ENCODE measurements at regions not wholly inside any gene's neighbourhood (a gene's known extent, or its start where the extent isn't known, plus 50 kb on each side); places are given as distances from the start of the nearest gene placed in this dataset.

DNA sequence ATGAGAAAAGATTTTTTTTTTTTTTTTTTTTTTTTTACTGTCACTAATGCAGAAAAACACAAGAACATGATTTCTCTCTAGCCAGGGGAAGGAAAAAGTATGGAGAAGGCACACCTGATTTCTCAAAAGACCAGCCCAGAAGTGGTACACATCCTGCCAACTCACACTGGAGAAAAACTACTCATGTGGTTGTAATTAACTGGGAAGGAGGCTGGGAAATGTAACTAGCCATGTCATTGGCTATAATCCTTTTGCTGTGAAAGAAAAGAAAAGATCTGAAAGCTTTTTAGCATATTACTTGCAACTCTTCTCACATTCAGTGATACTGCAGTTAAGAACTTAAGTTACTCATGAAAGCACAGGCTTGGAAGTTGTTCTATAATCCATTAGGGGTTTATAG lies 195.9 kb upstream of the PMFBP1 start:
- TF ChIP-seq, protein P1, sequence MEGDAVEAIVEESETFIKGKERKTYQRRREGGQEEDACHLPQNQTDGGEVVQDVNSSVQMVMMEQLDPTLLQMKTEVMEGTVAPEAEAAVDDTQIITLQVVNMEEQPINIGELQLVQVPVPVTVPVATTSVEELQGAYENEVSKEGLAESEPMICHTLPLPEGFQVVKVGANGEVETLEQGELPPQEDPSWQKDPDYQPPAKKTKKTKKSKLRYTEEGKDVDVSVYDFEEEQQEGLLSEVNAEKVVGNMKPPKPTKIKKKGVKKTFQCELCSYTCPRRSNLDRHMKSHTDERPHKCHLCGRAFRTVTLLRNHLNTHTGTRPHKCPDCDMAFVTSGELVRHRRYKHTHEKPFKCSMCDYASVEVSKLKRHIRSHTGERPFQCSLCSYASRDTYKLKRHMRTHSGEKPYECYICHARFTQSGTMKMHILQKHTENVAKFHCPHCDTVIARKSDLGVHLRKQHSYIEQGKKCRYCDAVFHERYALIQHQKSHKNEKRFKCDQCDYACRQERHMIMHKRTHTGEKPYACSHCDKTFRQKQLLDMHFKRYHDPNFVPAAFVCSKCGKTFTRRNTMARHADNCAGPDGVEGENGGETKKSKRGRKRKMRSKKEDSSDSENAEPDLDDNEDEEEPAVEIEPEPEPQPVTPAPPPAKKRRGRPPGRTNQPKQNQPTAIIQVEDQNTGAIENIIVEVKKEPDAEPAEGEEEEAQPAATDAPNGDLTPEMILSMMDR (IDR thresholded peaks at IDR 0.05; ENCODE audit: low read depth, low read length, missing control alignments): no peak
- DNase-seq: no peak
- no peak overlapping the region for H3K4me3 ChIP-seq (ENCODE audit: low read depth, low read length)
- H3K27ac ChIP-seq: no peak overlapping the region
- no peaks in the 10 kb centered on the region for H3K27me3 ChIP-seq (replicated peaks)
- in situ Hi-C loops (cut with HindIII; ENCODE audit: low pct_ligation_motif_present, low sequenced_read_pairs): no loop called here
- H3K36me3 ChIP-seq (replicated peaks): no peaks in the 10 kb centered on the region

DNA sequence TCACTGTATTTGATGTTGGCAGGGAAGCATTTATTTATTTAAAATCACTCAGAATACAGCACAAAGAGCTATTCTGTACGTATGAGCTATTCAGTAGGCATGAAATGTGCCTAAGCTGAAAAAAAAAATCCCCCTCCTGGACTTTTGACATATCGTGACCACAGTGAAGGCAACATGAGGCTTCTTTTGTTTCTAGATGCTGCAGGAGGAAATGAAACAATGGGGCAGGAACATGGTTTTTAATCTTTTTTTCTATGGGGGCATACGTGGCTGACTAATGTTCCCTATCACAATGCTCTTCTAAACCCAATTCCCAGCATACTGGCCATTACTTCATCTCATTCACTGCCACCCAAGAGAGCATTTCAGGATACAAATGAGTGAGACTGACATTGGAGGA lies 191.0 kb upstream of the PMFBP1 start:
- no peak overlapping the region for H3K4me3 ChIP-seq (ENCODE audit: low read depth, low read length)
- TF ChIP-seq, protein P1 (IDR thresholded peaks at IDR 0.05; ENCODE audit: low read depth, low read length, missing control alignments): no peak
- H3K27ac ChIP-seq: no peak overlapping the region
- in situ Hi-C loops (cut with HindIII; ENCODE audit: low pct_ligation_motif_present, low sequenced_read_pairs): no loop called here
- no peaks in the 10 kb centered on the region for H3K36me3 ChIP-seq (replicated peaks)
- DNase-seq: no peak
- no peaks in the 10 kb centered on the region for H3K27me3 ChIP-seq (replicated peaks)

DNA sequence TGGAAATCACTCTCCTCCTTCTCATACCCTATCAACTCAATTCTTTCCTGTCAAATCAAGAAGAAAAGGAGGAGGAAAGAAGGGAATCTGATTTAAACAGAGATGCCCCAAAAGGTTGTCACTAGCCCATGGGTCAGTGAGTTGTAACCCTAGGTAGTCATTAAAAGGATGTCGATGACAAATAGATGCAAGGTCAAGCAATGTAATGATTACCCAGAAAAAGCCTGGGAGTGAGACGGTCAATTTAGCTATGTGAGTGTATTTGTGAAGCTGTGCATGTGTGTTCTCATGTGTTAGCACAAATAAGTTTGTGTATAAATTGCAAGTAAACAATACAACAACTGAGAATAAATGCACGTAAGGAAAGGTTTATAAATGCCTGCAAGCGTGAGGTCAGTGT lies 190.5 kb upstream of the PMFBP1 start:
- Histone ChIP-seq H3K27me3 (replicated peaks) (no peaks in the 10 kb centered on the region), H3K36me3 (replicated peaks) (no peaks in the 10 kb centered on the region), H3K4me3 (ENCODE audit: low read depth, low read length) (no peak overlapping the region), H3K27ac (no peak overlapping the region)
- TF ChIP-seq, protein P1 (IDR thresholded peaks at IDR 0.05; ENCODE audit: low read depth, low read length, missing control alignments): no peak
- DNase-seq: no peak
- in situ Hi-C loops (cut with HindIII; ENCODE audit: low pct_ligation_motif_present, low sequenced_read_pairs): no loop called here

DNA sequence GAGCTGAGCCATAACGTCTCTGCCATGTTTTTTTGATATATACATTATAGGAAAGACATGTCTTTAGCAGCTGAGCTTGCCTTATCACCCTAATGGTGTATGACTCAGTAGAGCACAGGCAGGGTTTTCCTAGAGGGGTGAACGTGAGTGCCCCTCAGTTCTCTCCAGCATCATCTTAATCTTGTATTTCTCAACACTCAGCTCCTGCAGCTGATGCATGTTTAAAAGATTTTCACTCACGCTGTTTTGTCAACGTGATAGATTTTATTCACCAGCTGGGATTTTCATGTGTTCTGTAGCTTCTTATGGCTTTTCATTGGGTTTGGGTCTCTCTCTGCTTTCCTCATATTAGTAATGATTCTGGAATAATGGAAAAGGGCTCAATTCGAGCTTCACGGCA lies 186.0 kb upstream of the PMFBP1 start:
- no peak overlapping the region for H3K27ac ChIP-seq
- no peak for DNase-seq
- H3K27me3 ChIP-seq (replicated peaks): no peaks in the 10 kb centered on the region
- in situ Hi-C loops (cut with HindIII; ENCODE audit: low pct_ligation_motif_present, low sequenced_read_pairs): no loop called here
- TF ChIP-seq, protein P1 (IDR thresholded peaks at IDR 0.05; ENCODE audit: low read depth, low read length, missing control alignments): no peak
- no peaks in the 10 kb centered on the region for H3K36me3 ChIP-seq (replicated peaks)
- no peak overlapping the region for H3K4me3 ChIP-seq (ENCODE audit: low read depth, low read length)

DNA sequence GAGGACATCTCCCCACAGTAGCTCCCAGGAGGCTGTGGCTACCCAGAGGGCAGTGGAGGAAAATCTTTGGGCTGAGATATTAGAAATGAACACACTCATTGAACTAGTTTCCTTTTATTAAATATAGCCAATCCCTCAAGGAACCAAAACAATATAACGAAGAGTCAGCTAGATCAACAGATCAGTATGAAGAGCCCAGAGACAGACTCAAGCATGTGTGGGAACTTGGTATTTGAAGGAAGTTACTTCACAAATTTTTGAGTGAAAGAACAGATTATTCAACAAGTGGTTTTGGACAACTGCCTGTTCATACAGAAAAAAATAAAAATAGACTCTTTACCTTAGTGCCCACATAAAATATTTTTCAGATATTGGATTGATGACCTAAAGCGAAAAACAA lies 183.6 kb upstream of the PMFBP1 start:
- in situ Hi-C loops (cut with HindIII; ENCODE audit: low pct_ligation_motif_present, low sequenced_read_pairs): no loop called here
- no peak overlapping the region for H3K4me3 ChIP-seq (ENCODE audit: low read depth, low read length)
- H3K36me3 ChIP-seq (replicated peaks): no peaks in the 10 kb centered on the region
- no peak overlapping the region for H3K27ac ChIP-seq
- H3K27me3 ChIP-seq (replicated peaks): no peaks in the 10 kb centered on the region
- DNase-seq: peak; percentile 29
- TF ChIP-seq, protein P1 (IDR thresholded peaks at IDR 0.05; ENCODE audit: low read depth, low read length, missing control alignments): no peak

DNA sequence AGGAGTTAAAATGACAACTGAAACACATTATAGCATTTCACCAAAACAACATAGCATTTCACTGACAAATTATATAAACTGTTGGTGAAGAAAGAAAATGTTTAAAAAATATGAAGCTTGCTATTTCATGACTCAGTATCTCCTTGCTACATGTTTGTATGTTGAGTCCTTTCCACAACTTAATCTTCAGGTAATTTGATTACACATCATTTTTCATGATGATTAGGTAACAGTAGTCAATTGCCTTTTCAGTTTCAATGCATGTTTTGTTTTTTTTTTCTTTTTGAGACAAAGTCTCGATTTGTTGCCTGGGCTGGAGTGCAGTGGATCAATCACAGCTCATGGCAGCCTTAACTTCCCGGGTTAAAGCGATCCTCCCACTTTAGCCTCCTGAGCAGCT lies 177.8 kb upstream of the PMFBP1 start:
- Histone ChIP-seq H3K36me3 (replicated peaks) (no peaks in the 10 kb centered on the region), H3K27me3 (replicated peaks) (no peaks in the 10 kb centered on the region), H3K27ac (no peak overlapping the region), H3K4me3 (ENCODE audit: low read depth, low read length) (no peak overlapping the region)
- in situ Hi-C loops (cut with HindIII; ENCODE audit: low pct_ligation_motif_present, low sequenced_read_pairs): no loop called here
- no peak for DNase-seq
- TF ChIP-seq, protein P1 (IDR thresholded peaks at IDR 0.05; ENCODE audit: low read depth, low read length, missing control alignments): no peak
